HuH-7.5 (cell line): ENCODE measurements at regions not wholly inside any gene's neighbourhood (a gene's known extent, or its start where the extent isn't known, plus 50 kb on each side); places are given as distances from the start of the nearest gene placed in this dataset.
"Not testable (repeated sequence)": the region's sequence is repeated elsewhere in the genome, so short reads cannot be mapped to it uniquely, and the experiment has no call there.

ENCODE experiments used
- DNase-seq: peaks from one replicate; pipeline ENCODE4 v3.0.0; 2011; ENCODE audit warnings: low spot score

DNA sequence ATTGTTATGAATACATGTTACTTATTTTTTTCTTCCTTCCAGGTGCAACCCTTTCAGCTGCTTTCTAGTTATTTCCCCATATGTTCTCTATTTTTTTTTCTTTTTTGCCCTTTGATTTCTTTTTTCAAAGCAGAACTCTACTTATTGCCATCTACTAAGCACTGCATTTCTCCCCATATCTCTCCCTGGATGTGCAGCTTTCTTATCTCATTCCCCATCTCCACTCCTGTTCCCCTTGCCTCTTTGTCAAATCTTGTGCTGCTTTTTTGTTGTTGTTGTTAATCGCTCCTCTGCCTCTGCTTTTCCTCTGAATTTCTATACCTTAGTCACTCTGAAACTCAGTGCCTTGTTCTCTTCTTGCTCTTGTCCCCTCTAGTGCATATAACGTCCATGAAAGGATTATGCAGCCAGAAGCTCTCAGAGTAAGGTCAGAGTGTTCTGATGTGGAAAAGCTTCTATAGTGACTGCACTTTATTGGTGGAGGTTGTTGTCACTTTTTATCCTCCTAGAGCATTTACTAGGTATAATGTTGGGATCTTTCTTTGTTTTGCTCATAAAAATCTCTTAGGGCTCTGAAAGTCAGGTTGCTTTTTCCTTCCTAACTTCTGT lies 51.1 kb upstream of the JADE1 start:
- DNase-seq = no peak

GRCh38 chr4:128757712-128758111 lies 51.8 kb upstream of the JADE1 start:
- no peak for DNase-seq

- no peak for DNase-seq
These were observed 58.1 kb upstream of the JADE1 start for GRCh38 chr4:128751354-128751753.

- not testable (repeated sequence) for DNase-seq
These were observed 67.8 kb upstream of the JADE1 start for GRCh38 chr4:128741748-128742147.

DNA sequence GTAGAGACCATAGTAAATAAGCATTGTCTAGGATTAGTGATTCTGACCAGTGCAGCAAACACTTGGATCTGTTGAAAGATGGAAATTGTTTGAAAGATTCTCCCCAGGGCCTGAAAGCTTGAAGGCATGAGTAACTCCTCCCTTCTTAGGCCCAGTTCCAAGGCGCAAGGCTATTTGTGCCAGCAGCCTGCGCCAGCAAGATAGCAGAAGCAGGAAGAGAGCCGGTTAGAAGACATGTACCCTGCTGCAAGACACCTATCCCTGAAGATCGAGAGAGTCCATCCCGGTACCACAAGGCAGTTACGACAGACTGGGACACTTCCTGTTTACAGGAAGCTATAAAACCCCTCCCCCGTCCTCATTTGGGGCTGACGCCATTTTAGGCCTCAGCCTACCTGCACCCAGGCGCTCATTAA lies 72.4 kb upstream of the JADE1 start:
- no peak for DNase-seq

DNA sequence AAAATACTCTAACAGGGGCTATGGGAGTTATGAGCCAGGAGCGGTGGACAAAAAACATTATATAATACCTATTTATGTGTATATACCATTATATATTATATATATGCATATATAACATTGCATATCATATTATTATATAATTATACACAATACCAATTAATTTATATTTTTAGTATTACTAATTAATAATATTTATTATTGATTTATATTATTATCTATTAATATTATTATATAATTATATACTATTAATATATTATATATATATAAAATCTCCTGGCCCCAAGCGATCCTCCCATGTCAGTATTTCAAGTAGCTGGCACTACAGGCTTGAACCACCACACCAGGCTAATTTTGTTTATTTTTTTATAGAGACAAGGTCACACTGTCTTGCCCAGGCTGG lies 73.8 kb upstream of the JADE1 start:
- no peak for DNase-seq

- DNase-seq = no peak
These were observed 81.3 kb upstream of the JADE1 start for GRCh38 chr4:128728190-128728589.

- no peak for DNase-seq
These were observed 81.8 kb upstream of the JADE1 start for GRCh38 chr4:128727658-128728057.

- DNase-seq = no peak
These were observed 84.0 kb upstream of the JADE1 start for GRCh38 chr4:128725405-128726055.

GRCh38 chr4:128722911-128723310 lies 86.6 kb upstream of the JADE1 start:
- DNase-seq = no peak

- no peak for DNase-seq
These were observed 87.6 kb upstream of the JADE1 start for GRCh38 chr4:128721896-128722295.

- DNase-seq = no peak
These were observed 89.2 kb upstream of the JADE1 start for GRCh38 chr4:128720270-128720669.

GRCh38 chr4:128718768-128719167 lies 90.7 kb upstream of the JADE1 start:
- no peak for DNase-seq

DNA sequence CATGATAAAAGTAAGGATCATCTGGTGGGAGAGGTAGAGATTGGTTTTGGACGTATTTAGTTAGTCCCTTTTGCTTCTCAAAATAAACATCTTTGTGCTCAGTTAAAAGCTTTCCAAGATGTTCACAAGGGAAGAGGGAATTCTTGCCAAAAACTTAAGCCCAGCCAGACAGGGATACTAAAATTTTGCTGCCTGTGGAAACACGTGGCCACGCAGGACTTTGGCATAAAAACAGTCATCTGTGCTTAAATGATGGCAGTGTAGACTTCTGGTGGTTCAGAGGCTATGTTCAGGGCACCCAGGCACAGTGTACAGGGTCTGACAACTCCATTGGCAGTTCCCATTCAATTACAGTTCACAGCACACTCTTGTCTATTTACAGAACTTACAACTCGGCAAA lies 93.2 kb upstream of the JADE1 start:
- DNase-seq = no peak

- no peak for DNase-seq
These were observed 93.9 kb upstream of the JADE1 start for GRCh38 chr4:128715616-128716015.

GRCh38 chr4:128711361-128711760 lies 98.1 kb upstream of the JADE1 start:
- DNase-seq = no peak

GRCh38 chr4:128709268-128709667 lies 100.2 kb upstream of the JADE1 start:
- DNase-seq = no peak

DNA sequence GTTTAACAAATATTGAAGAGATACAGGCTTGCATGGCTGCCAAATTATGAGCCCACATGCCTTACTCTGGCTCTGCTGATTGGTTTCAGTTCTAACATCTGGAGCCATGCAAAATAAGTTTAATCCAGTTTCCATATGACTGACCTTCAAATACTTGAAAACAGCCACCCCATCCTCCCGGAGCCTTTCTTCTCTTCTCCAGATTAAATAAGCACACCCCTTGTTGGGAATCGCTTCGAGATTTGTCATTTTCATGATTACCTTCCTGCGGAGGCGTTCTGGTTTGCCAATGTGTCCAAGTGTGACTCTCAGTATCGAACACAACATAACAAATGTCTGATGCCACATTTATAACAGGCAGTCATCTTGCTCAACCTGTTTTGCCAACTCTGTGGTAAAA lies 101.6 kb upstream of the JADE1 start:
- DNase-seq = no peak

DNA sequence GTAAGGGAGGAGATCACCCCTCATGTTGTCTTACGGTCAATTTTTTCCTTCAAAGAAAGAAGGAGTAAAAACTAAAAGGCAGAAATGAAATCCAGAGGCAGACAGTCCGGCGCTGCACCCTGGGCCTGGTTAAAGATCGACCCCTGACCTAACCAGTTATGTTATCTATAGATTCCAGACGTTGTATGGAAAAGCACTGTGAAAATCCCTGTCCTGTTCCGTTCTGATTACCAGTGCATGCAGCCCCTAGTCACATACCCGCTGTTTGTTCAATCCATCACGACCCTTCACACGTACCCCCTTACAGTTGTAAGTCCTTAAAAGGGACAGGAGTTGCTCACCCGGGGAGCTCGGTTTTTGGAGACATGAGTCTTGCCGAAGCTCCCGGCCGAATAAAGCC lies 105.6 kb upstream of the JADE1 start:
- DNase-seq = no peak

DNA sequence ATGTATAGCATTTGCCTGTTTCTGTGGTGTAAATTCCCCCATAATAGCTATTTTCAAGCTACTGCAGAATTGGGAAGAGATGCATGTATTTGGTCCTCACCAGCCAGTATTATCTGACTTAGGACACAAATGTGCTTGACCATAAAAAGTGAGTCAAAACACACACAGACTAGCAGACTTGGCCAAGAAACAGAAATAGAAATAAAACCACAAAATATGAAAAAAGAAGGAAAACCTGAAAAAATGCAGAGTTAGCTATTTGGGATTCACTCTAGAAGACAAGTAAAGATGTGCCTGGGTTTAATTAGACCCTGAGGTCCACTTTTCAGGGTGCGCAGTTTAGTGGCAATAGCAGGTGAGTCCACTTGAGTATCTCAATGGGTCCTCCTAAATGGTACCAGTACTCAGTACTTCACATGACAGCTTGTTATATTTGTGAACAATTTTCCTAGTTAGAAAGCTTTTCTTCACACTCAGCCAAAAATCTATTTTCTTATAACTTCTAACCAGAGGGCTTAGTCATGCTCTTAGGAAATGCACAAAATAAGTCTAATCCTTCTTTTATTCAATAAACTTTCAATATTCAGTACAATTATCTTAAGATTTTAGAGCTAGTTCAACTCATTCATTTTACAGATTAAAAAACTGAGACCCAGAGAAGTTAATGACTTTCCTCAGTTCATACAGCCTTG lies 108.7 kb upstream of the JADE1 start:
- DNase-seq = no peak

- DNase-seq = no peak
These were observed 111.1 kb upstream of the JADE1 start for GRCh38 chr4:128698386-128698785.

- DNase-seq = no peak
These were observed 112.2 kb upstream of the JADE1 start for GRCh38 chr4:128697323-128697722.

GRCh38 chr4:128690011-128690410 lies 119.5 kb upstream of the JADE1 start:
- DNase-seq = no peak
